Heart left ventricle (tissue), 13 donors: ENCODE measurements at regions not wholly inside any gene's neighbourhood (a gene's known extent, or its start where the extent isn't known, plus 50 kb on each side); places are given as distances from the start of the nearest gene placed in this dataset.

Experiments used
- CTCF ChIP-seq, 12 donors: fragments of 200-600 bp; sonication (generic) in 4 of 12; IDR thresholded peaks; one replicate each; pipeline versions ENCODE4 v1.5.0 to v1.8.0; 2018 to 2022; ENCODE audit warnings: antibody characterized with exemption in 12 of 12, mild to moderate bottlenecking in 5 of 12
- POLR2A ChIP-seq, 2 donors: fragments of 450-650 bp; IDR thresholded peaks; one replicate each; pipeline ENCODE4 v1.6.1; 2017; ENCODE audit warnings: antibody characterized with exemption in 2 of 2, mild to moderate bottlenecking in 2 of 2, moderate library complexity in 2 of 2
- donor health status: ischemic (EF 13 %, LVEDD 7.1; RV severe dilation, severe dysfunction).
- donor health status: DM: no; HTN: yes; CAD: no.
- donor health status: DM: no; HTN: no; CAD: no.
- donor health status: ischemic (EF 25% LVEDD 6.9; RV normal size, moderate dysfunction).
- donor health status: ischemic (EF 25% LVEDD 5.7; RV mildly dilated, moderate dysfunction).
- donor health status: ischemic (EF 35%, LVEDD 5.7; RV mildly dilated, moderate dysfunction).
- donor health status: nonischemic (EF 11% LVEDD 7.7; RV severe dilation, severe dysfunction).
- donor health status: DM: yes; HTN: yes; CAD: no.
- donor health status: PGD.
- donor health status: ischemic (EF 29% LVEDD 5.4; RV normal size, mild dysfunction).
- donor health status: nonischemic (EF 23%, LVEDD 6.1; RV moderate dilation, normal function).

- TF ChIP-seq CTCF (IDR thresholded peaks at IDR 0.05) (no peak), POLR2A (IDR thresholded peaks at IDR 0.05) (no peak)
Observed at GRCh38 chr1:199101139-199101538, 462.3 kb downstream of the PTPRC start.
